Activated T-cell treated with anti-CD3 and anti-CD28 coated beads, Interleukin-2, amount 50 U/mL, for 48 hours (primary cell): ENCODE measurements at regions not wholly inside any gene's neighbourhood (a gene's known extent, or its start where the extent isn't known, plus 50 kb on each side); places are given as distances from the start of the nearest gene placed in this dataset.

Experiments
- DNase-seq, 2 experiments: peaks; one replicate each; pipeline ENCODE4 v3.0.0-alpha.2; 2020

GRCh38 chr4:24033626-24034025, 143.8 kb upstream of the PPARGC1A start:
- no peak for DNase-seq

GRCh38 chr4:24032371-24032989, 142.6 kb upstream of the PPARGC1A start:
- no peak for DNase-seq

GRCh38 chr4:24026596-24026995, 136.7 kb upstream of the PPARGC1A start:
- DNase-seq: no peak

GRCh38 chr4:24024605-24025004, 134.8 kb upstream of the PPARGC1A start:
- no peak for DNase-seq

- no peak for DNase-seq
Measured at GRCh38 chr4:24024157-24024556, 134.3 kb upstream of the PPARGC1A start.

- no peak for DNase-seq
Measured at GRCh38 chr4:24015782-24016181, 125.9 kb upstream of the PPARGC1A start.

- no peak for DNase-seq
Measured at GRCh38 chr4:24013668-24014422, 124.0 kb upstream of the PPARGC1A start.

GRCh38 chr4:24010994-24011393, 121.1 kb upstream of the PPARGC1A start:
- no peak for DNase-seq

GRCh38 chr4:24010573-24010972, 120.7 kb upstream of the PPARGC1A start:
- no peak for DNase-seq

GRCh38 chr4:24007860-24008261, 118.0 kb upstream of the PPARGC1A start:
- no peak for DNase-seq

- no peak for DNase-seq
Measured at GRCh38 chr4:24006269-24006668, 116.4 kb upstream of the PPARGC1A start.

- no peak for DNase-seq
Measured at GRCh38 chr4:24003926-24004325, 114.1 kb upstream of the PPARGC1A start.

GRCh38 chr4:24003496-24003895, 113.6 kb upstream of the PPARGC1A start:
- no peak for DNase-seq

GRCh38 chr4:24002330-24002966, 112.6 kb upstream of the PPARGC1A start:
- no peak for DNase-seq

GRCh38 chr4:24001486-24002329, 111.9 kb upstream of the PPARGC1A start:
- no peak for DNase-seq

GRCh38 chr4:24000470-24000831, 110.6 kb upstream of the PPARGC1A start:
- no peak for DNase-seq

- DNase-seq: no peak
Measured at GRCh38 chr4:23999714-24000469, 110.0 kb upstream of the PPARGC1A start.

- DNase-seq: no peak
Measured at GRCh38 chr4:23993373-23993772, 103.5 kb upstream of the PPARGC1A start.

- DNase-seq: no peak
Measured at GRCh38 chr4:23991444-23991843, 101.6 kb upstream of the PPARGC1A start.

GRCh38 chr4:23986270-23986669, 96.4 kb upstream of the PPARGC1A start:
- no peak for DNase-seq

- DNase-seq: no peak
Measured at GRCh38 chr4:23981328-23981727, 91.5 kb upstream of the PPARGC1A start.

GRCh38 chr4:23979534-23979933, 89.7 kb upstream of the PPARGC1A start:
- no peak for DNase-seq

- no peak for DNase-seq
Measured at GRCh38 chr4:23978002-23978401, 88.2 kb upstream of the PPARGC1A start.
